HepG2 (cell line): ENCODE measurements at regions not wholly inside any gene's neighbourhood (a gene's known extent, or its start where the extent isn't known, plus 50 kb on each side); places are given as distances from the start of the nearest gene placed in this dataset.
A peak's percentile ranks its signal among the peaks of the same experiment; 100 is the strongest.

Experiments used
- ARID3A ChIP-seq: IDR thresholded peaks from 2 replicates; pipeline ENCODE4 v1.6.1; 2012; ENCODE audit warnings: low read depth, low read length, improper control_type of control experiment
- FOXM1 ChIP-seq: sonication (generic); formaldehyde crosslinking; IDR thresholded peaks from 2 replicates; pipeline ENCODE4 v1.5.0; 2020; ENCODE audit warnings: missing genetic modification reagents
- GATAD1 ChIP-seq: IDR thresholded peaks from 2 replicates; pipeline ENCODE4 v1.6.1; 2016; ENCODE audit warnings: missing genetic modification reagents, missing compliant biosample characterization
- KMT2A ChIP-seq: sonication (generic); formaldehyde crosslinking; IDR thresholded peaks from 2 replicates; pipeline ENCODE4 v1.4.0; 2020; ENCODE audit warnings: missing genetic modification reagents
- NBN ChIP-seq: fragments of 450-650 bp; conservative IDR thresholded peaks from 2 replicates; pipeline ENCODE4 v1.6.1; 2017
- PBX3 ChIP-seq: sonication (generic); formaldehyde crosslinking; IDR thresholded peaks from 2 replicates; pipeline ENCODE4 v1.8.1; 2023; ENCODE audit warnings: missing genetic modification reagents, inconsistent platforms, borderline replicate concordance
- RARG ChIP-seq: sonication (generic); formaldehyde crosslinking; IDR thresholded peaks from 2 replicates; pipeline ENCODE4 v1.4.0; 2020; ENCODE audit warnings: low read depth, mild to moderate bottlenecking, missing genetic modification reagents
- RXRA ChIP-seq: sonication (generic); formaldehyde crosslinking; IDR thresholded peaks from 2 replicates; pipeline ENCODE4 v1.5.1; 2020; ENCODE audit warnings: missing genetic modification reagents
- SP4 ChIP-seq: sonication (generic); formaldehyde crosslinking; IDR thresholded peaks from 2 replicates; pipeline ENCODE4 v1.8.1; 2023; ENCODE audit warnings: mild to moderate bottlenecking, missing genetic modification reagents
- THAP11 ChIP-seq: IDR thresholded peaks from 2 replicates; pipeline ENCODE4 v1.6.1; 2016; ENCODE audit warnings: missing biosample characterization, missing genetic modification reagents
- ZBTB8A ChIP-seq: sonication (generic); formaldehyde crosslinking; IDR thresholded peaks from 2 replicates; pipeline ENCODE4 v1.4.0; 2020; ENCODE audit warnings: mild to moderate bottlenecking, low read depth, missing genetic modification reagents, borderline replicate concordance
- ZNF318 ChIP-seq: sonication (generic); formaldehyde crosslinking; IDR thresholded peaks from 2 replicates; pipeline ENCODE4 v1.4.0; 2020; ENCODE audit warnings: mild to moderate bottlenecking, missing genetic modification reagents
- ZNF354B ChIP-seq: sonication (generic); formaldehyde crosslinking; IDR thresholded peaks from 2 replicates; pipeline ENCODE4 v1.8.0; 2022; ENCODE audit warnings: mild to moderate bottlenecking, missing genetic modification reagents
- ZNF878 ChIP-seq: sonication (generic); formaldehyde crosslinking; IDR thresholded peaks from 2 replicates; pipeline ENCODE4 v1.8.1; 2023; ENCODE audit warnings: mild to moderate bottlenecking, missing genetic modification reagents, moderate library complexity
- ZSCAN31 ChIP-seq: sonication (generic); formaldehyde crosslinking; IDR thresholded peaks from 2 replicates; pipeline ENCODE4 v1.5.0; 2020; ENCODE audit warnings: low read depth, mild to moderate bottlenecking, missing genetic modification reagents
- TF ChIP-seq, protein P1 (sequence below), 2 experiments: sonication (generic) in 1 of 2; formaldehyde crosslinking in 1 of 2; IDR thresholded peaks; 2 replicates each; pipeline versions ENCODE4 v1.5.1 to v1.6.1; 2011 to 2020; ENCODE audit warnings: borderline replicate concordance in 1 of 2, low read depth in 1 of 2, low read length in 1 of 2, mild to moderate bottlenecking in 1 of 2, missing genetic modification reagents in 1 of 2, moderate library complexity in 1 of 2

- TF ChIP-seq, protein P1, sequence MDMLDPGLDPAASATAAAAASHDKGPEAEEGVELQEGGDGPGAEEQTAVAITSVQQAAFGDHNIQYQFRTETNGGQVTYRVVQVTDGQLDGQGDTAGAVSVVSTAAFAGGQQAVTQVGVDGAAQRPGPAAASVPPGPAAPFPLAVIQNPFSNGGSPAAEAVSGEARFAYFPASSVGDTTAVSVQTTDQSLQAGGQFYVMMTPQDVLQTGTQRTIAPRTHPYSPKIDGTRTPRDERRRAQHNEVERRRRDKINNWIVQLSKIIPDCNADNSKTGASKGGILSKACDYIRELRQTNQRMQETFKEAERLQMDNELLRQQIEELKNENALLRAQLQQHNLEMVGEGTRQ (IDR thresholded peaks at IDR 0.05; ENCODE audit: low read depth, low read length): no peak
- TF ChIP-seq, protein P1 (CRISPR knock-in tag; IDR thresholded peaks at IDR 0.05; ENCODE audit: borderline replicate concordance): no peak
- peak; percentile 52 for TF ChIP-seq RXRA (CRISPR knock-in tag)
- no peak; the same call in 1 of the 2 replicates for TF ChIP-seq SP4 (CRISPR knock-in tag)
- no peak for TF ChIP-seq ARID3A
- no peak for TF ChIP-seq FOXM1 (CRISPR knock-in tag)
- TF ChIP-seq THAP11 (CRISPR knock-in tag): no peak
- no peak for TF ChIP-seq GATAD1 (CRISPR knock-in tag)
- TF ChIP-seq ZNF354B (CRISPR knock-in tag): no peak
- no peak for TF ChIP-seq PBX3 (CRISPR knock-in tag)
- no peak for TF ChIP-seq ZNF878 (CRISPR knock-in tag)
- TF ChIP-seq NBN: no peak
- TF ChIP-seq ZBTB8A (CRISPR knock-in tag): no peak
- TF ChIP-seq ZSCAN31: no peak
- no peak for TF ChIP-seq ZNF318
- 0 out of 2 replicates have a peak, but pooled peaks have one; percentile 25 for TF ChIP-seq KMT2A (CRISPR knock-in tag)
- TF ChIP-seq RARG (CRISPR knock-in tag): no peak
These were observed 147.0 kb upstream of the ID2 start (continued) for GRCh38 chr2:8534729-8535468.
